Fibroblast of villous mesenchyme (primary cell): ENCODE measurements at regions not wholly inside any gene's neighbourhood (a gene's known extent, or its start where the extent isn't known, plus 50 kb on each side); places are given as distances from the start of the nearest gene placed in this dataset.
A peak's percentile ranks its signal among the peaks of the same experiment; 100 is the strongest.

Experiments
- DNase-seq: peaks from one replicate; pipeline ENCODE4 v3.0.0-alpha.2; 2010; ENCODE audit warnings: low read depth
- H3K4me3 ChIP-seq: 2 replicates; pipeline ENCODE4 v1.5.1; 2011; ENCODE audit warnings: low read depth, mild to moderate bottlenecking, low read length
- TF ChIP-seq, protein P1 (sequence below): IDR thresholded peaks from 2 replicates; pipeline ENCODE4 v1.5.1; 2012; ENCODE audit warnings: low read depth, mild to moderate bottlenecking, low read length; ENCODE audit not compliant: insufficient read depth

- no peak for DNase-seq
- TF ChIP-seq, protein P1, sequence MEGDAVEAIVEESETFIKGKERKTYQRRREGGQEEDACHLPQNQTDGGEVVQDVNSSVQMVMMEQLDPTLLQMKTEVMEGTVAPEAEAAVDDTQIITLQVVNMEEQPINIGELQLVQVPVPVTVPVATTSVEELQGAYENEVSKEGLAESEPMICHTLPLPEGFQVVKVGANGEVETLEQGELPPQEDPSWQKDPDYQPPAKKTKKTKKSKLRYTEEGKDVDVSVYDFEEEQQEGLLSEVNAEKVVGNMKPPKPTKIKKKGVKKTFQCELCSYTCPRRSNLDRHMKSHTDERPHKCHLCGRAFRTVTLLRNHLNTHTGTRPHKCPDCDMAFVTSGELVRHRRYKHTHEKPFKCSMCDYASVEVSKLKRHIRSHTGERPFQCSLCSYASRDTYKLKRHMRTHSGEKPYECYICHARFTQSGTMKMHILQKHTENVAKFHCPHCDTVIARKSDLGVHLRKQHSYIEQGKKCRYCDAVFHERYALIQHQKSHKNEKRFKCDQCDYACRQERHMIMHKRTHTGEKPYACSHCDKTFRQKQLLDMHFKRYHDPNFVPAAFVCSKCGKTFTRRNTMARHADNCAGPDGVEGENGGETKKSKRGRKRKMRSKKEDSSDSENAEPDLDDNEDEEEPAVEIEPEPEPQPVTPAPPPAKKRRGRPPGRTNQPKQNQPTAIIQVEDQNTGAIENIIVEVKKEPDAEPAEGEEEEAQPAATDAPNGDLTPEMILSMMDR = no peak
- H3K4me3 ChIP-seq = no peak overlapping the region
Measured at GRCh38 chr15:58286523-58286922, 145.3 kb upstream of the LIPC start.

DNA sequence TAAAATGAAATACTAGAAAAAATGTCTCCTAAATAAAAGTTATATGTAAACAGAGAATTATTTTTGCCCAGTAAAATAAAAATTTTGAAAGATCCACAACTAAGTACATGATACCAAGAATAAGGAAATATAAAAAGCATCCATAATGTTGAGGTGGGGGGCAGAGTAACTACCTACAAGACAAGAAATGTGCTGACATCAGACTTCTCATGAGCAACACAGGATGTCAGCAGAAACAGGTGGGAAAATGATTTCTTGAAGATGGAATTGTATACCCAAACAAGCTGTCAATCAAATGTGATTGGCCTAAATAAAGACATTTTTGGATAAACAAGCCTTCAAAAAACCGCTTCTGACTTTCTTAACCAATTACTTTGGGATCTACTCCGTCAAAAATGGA lies 143.9 kb upstream of the LIPC start:
- TF ChIP-seq, protein P1 = no peak
- H3K4me3 ChIP-seq = no peak overlapping the region
- no peak for DNase-seq

- TF ChIP-seq, protein P1 = no peak
- no peak overlapping the region for H3K4me3 ChIP-seq
- DNase-seq = no peak
Measured at GRCh38 chr15:58288592-58288991, 143.2 kb upstream of the LIPC start.

DNA sequence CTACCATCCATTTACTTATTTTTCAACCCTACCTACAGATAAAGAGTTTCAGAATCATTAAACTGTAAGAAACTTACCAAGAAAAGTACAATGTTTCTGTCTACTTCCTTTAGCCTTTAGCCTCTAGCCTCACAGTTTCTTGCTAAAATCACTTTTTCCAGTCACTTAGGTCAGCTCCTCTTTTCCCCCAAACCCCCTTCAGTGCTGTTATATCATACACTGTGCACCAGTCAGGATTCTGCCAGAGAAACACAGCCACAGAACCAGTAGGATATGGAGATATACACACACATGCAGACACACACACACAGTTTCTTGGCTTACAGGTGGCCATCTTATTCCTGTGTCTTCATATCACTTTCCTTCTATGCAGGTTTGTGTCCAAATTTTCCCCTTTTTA lies 139.9 kb upstream of the LIPC start:
- TF ChIP-seq, protein P1 = no peak
- no peak for DNase-seq
- no peak overlapping the region for H3K4me3 ChIP-seq

DNA sequence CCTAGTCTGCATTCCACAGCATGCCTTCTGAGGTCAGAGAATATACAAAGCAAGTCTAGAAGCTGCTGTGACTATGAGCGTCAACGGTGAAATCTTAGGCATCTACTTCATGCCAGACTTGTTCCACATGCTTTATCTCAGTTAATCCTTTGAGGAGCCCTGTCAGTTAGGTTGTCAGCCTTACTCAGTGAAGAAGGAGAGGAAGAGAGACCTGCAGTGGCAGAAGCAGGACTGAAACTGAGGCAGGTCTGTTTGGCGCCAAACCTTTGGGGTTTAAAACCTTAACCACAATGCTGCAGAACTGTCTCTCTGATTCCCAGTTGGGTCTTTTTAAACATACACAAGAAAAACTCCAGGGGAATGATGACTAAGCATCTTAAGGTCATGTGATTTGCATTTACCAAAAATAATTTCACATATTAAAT lies 139.0 kb upstream of the LIPC start:
- H3K4me3 ChIP-seq = no peak overlapping the region
- DNase-seq = peak; percentile 8
- TF ChIP-seq, protein P1 = no peak

DNA sequence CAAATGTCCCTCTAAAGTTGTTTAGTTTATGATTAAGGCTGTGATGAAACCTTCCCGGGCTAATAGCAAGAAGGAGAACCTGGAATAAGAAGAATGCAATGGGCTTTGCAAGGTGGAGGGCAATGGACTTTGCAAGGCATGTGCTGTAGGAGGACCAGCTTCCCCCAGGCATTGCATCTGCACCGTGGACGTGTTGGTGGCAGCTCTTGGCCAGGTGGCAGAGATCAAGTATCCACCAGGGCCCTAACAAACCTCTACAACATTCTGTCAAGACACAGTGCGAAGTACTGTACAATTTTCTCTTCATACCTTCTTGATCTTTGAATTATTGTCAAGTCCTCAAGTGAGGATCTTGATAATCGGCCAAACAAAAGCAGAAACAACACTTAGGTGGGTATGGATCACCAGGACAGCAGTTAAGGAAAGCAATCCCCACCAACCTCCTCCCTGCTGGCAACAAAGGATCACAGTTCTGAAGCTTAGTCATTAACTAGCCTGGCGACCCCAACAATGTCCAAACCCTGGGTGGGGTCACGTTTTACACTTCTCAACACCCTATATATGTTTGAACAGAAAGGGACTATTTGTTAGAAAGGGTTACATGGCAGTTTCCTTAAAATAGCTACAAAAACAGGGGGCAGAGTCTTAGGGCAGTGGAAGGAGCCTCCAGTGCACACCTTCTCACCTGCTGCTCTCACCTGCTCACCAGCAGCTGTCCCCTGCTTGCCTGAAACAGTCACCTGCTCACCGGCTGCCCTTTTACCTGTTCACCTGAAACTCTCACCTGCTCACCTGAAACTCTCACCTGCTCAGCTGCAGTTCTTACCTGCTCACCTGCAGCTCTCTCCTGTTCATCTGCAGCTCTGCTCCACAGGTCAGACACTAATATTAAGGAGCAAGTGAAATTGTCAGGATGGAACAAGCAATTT lies 137.9 kb upstream of the LIPC start:
- TF ChIP-seq, protein P1 = no peak

More for the DNA sequence above, 137.9 kb upstream of the LIPC start:
- DNase-seq = peak; percentile 10
- no peak overlapping the region for H3K4me3 ChIP-seq
